Effector memory CD8-positive, alpha-beta T cell (primary cell): ENCODE measurements at regions not wholly inside any gene's neighbourhood (a gene's known extent, or its start where the extent isn't known, plus 50 kb on each side); places are given as distances from the start of the nearest gene placed in this dataset.
"Not testable (repeated sequence)": the region's sequence is repeated elsewhere in the genome, so short reads cannot be mapped to it uniquely, and the experiment has no call there.

Experiments used
- ATAC-seq: fragments of 150-1000 bp; cut with Tn5 transposase; replicated peaks from 2 replicates; pipeline ENCODE4 v1.10.0; 2021; ENCODE audit warnings: mild to moderate bottlenecking, moderate library complexity
- DNase-seq, 3 experiments: peaks; one replicate each; pipeline ENCODE4 v3.0.0; 2021
- H3K27ac Mint-ChIP-seq, 2 donors: one replicate each; pipeline ENCODE4 v1.8.0; 2022; ENCODE audit warnings: mild to moderate bottlenecking in 2 of 2, mixed read lengths in 2 of 2, moderate library complexity in 2 of 2
- H3K27me3 Mint-ChIP-seq, 2 donors: one replicate each; pipeline ENCODE4 v1.8.0; 2022; ENCODE audit warnings: mixed read lengths in 2 of 2
- H3K36me3 Mint-ChIP-seq: one replicate; pipeline ENCODE4 v1.8.0; 2022; ENCODE audit warnings: mild to moderate bottlenecking, moderate library complexity, mixed read lengths; ENCODE audit not compliant: insufficient read depth
- H3K4me1 Mint-ChIP-seq, 2 donors: one replicate each; pipeline ENCODE4 v1.8.0; 2022; ENCODE audit warnings: low read depth in 2 of 2, mixed read lengths in 2 of 2
- H3K4me3 Mint-ChIP-seq, 2 donors: one replicate each; pipeline ENCODE4 v1.8.0; 2022; ENCODE audit warnings: mild to moderate bottlenecking in 2 of 2, mixed read lengths in 2 of 2, moderate library complexity in 2 of 2
- H3K9me3 Mint-ChIP-seq, 2 donors: one replicate each; pipeline ENCODE4 v1.8.0; 2022; ENCODE audit warnings: mixed read lengths in 2 of 2

- DNase-seq: no peak
- Mint-ChIP-seq H3K27me3 (peaks cover 14 to 38% of the 10 kb centered on the region in 2 donors), H3K36me3 (no peaks in the 10 kb centered on the region), H3K4me3 (no peak overlapping the region), H3K9me3 (no peaks in the 10 kb centered on the region), H3K4me1 (no peaks in the 10 kb centered on the region), H3K27ac (no peak overlapping the region)
- no peak for ATAC-seq
Observed at GRCh38 chr16:17983847-17984639, 352.5 kb downstream of the NPIPA8 start.

DNA sequence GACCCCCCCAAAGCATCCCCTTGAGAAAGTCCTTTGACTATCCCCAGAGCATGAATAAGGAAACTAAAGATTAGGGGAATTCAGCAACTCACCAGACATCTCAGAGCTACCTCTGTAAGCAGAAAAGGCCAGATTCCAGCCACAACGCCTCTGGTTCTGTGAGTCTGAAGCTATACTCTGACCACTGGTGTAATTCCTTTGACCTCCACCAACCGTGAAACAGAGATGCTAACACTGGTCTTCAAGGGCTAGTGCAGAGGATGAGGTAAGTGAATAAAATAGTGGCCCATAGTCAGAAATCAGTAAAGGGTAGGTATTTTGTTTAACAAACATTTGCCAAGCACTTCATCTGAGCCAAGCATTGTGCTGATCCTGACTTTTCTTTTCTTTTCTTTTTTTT is 353.4 kb downstream of the NPIPA8 start:
- H3K4me3 Mint-ChIP-seq: no peak overlapping the region
- no peak overlapping the region for H3K27ac Mint-ChIP-seq
- no peaks in the 10 kb centered on the region for H3K4me1 Mint-ChIP-seq
- DNase-seq: no peak
- no peaks in the 10 kb centered on the region for H3K36me3 Mint-ChIP-seq
- no peaks in the 10 kb centered on the region for H3K9me3 Mint-ChIP-seq
- ATAC-seq: no peak
- H3K27me3 Mint-ChIP-seq: peaks cover 10 to 46% of the 10 kb centered on the region in 2 donors

- no peaks in the 10 kb centered on the region for H3K4me1 Mint-ChIP-seq
- DNase-seq (no peak), ATAC-seq (no peak)
- H3K36me3 Mint-ChIP-seq: no peaks in the 10 kb centered on the region
- H3K27me3 Mint-ChIP-seq: peaks cover 8 to 35% of the 10 kb centered on the region in 2 donors
- H3K27ac Mint-ChIP-seq: no peak overlapping the region
- H3K9me3 Mint-ChIP-seq: no peaks in the 10 kb centered on the region
- no peak overlapping the region for H3K4me3 Mint-ChIP-seq
Observed at GRCh38 chr16:17977260-17977659, 359.3 kb downstream of the NPIPA8 start.

- Mint-ChIP-seq H3K27me3 (peaks cover 25 to 50% of the 10 kb centered on the region in 2 donors), H3K27ac (no peak overlapping the region), H3K4me1 (no peaks in the 10 kb centered on the region), H3K9me3 (no peaks in the 10 kb centered on the region), H3K4me3 (no peak overlapping the region), H3K36me3 (no peaks in the 10 kb centered on the region)
- DNase-seq (no peak), ATAC-seq (no peak)
Observed at GRCh38 chr16:17972460-17972943, 364.0 kb downstream of the NPIPA8 start.

- Mint-ChIP-seq H3K27ac (no peak overlapping the region), H3K4me1 (no peaks in the 10 kb centered on the region), H3K36me3 (no peaks in the 10 kb centered on the region), H3K9me3 (no peaks in the 10 kb centered on the region), H3K27me3 (peaks cover 25 to 60% of the 10 kb centered on the region in 2 donors), H3K4me3 (no peak overlapping the region)
- ATAC-seq: no peak
- no peak for DNase-seq
Observed at GRCh38 chr16:17970816-17971331, 365.7 kb downstream of the NPIPA8 start.

GRCh38 chr16:17970157-17970765 is 366.3 kb downstream of the NPIPA8 start:
- H3K36me3 Mint-ChIP-seq: no peaks in the 10 kb centered on the region
- H3K9me3 Mint-ChIP-seq: no peaks in the 10 kb centered on the region
- no peaks in the 10 kb centered on the region for H3K4me1 Mint-ChIP-seq
- no peak for ATAC-seq
- peaks cover 25 to 62% of the 10 kb centered on the region in 2 donors for H3K27me3 Mint-ChIP-seq
- DNase-seq: no peak
- no peak overlapping the region for H3K4me3 Mint-ChIP-seq
- H3K27ac Mint-ChIP-seq: no peak overlapping the region

- Mint-ChIP-seq H3K4me1 (no peaks in the 10 kb centered on the region), H3K27me3 (peaks cover 16 to 47% of the 10 kb centered on the region in 2 donors), H3K36me3 (no peaks in the 10 kb centered on the region), H3K9me3 (peaks cover 0 to 2% of the 10 kb centered on the region in 2 donors), H3K4me3 (no peak overlapping the region), H3K27ac (no peak overlapping the region)
- ATAC-seq: no peak
- no peak for DNase-seq
Observed at GRCh38 chr16:17965133-17965900, 371.2 kb downstream of the NPIPA8 start.

- Mint-ChIP-seq H3K27ac (no peak overlapping the region), H3K4me3 (no peak overlapping the region), H3K9me3 (peaks cover 0 to 2% of the 10 kb centered on the region in 2 donors), H3K36me3 (no peaks in the 10 kb centered on the region), H3K27me3 (peaks cover 14 to 36% of the 10 kb centered on the region in 2 donors), H3K4me1 (no peaks in the 10 kb centered on the region)
- DNase-seq: no peak
- ATAC-seq: no peak
Observed at GRCh38 chr16:17964196-17964595, 372.3 kb downstream of the NPIPA8 start.

DNA sequence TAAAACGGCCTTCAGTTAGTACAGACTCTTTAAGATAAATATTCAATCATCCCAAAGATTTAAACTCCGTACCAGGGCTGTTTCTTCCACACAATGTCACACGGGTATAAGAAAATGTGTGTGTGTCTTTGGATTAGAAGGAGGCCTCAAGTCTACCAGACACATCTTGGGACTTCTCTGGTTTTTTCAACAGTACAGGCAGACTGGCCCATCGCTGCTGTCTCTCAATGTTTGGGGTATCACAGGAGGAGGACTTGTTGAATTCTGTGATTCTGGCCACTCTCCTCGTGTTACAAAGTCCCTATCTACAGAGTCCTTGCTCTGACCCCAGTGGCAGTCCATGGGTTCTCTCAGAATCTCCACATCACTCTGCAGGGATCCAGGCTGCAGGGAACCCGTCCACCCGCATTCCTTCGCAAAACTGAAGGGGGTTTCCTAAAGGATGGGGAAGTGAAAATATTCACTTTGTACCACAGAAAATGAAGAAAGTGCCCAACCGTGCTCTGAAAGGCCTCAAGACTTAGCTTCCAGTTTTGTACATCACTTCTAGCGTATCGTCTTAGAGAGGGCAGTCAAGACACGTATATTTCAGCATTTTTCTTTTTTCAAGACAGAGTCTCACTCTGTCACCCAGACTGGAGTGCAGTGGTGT is 373.2 kb downstream of the NPIPA8 start:
- peaks cover 0 to 2% of the 10 kb centered on the region in 2 donors for H3K9me3 Mint-ChIP-seq
- peaks cover 6 to 31% of the 10 kb centered on the region in 2 donors for H3K27me3 Mint-ChIP-seq
- ATAC-seq (no peak), DNase-seq (no peak)
- H3K36me3 Mint-ChIP-seq: no peaks in the 10 kb centered on the region
- H3K27ac Mint-ChIP-seq: no peak overlapping the region
- no peak overlapping the region for H3K4me3 Mint-ChIP-seq
- H3K4me1 Mint-ChIP-seq: no peaks in the 10 kb centered on the region

- H3K36me3 Mint-ChIP-seq: no peaks in the 10 kb centered on the region
- DNase-seq (no peak), ATAC-seq (no peak)
- no peak overlapping the region for H3K4me3 Mint-ChIP-seq
- H3K9me3 Mint-ChIP-seq: peaks cover 0 to 2% of the 10 kb centered on the region in 2 donors
- H3K27ac Mint-ChIP-seq: no peak overlapping the region
- no peaks in the 10 kb centered on the region for H3K4me1 Mint-ChIP-seq
- peaks cover 6 to 26% of the 10 kb centered on the region in 2 donors for H3K27me3 Mint-ChIP-seq
Observed at GRCh38 chr16:17962726-17963125, 373.8 kb downstream of the NPIPA8 start.

- not testable (repeated sequence) for H3K36me3 Mint-ChIP-seq, DNase-seq, ATAC-seq, H3K27ac Mint-ChIP-seq, H3K4me3 Mint-ChIP-seq, H3K4me1 Mint-ChIP-seq, H3K9me3 Mint-ChIP-seq
- H3K27me3 Mint-ChIP-seq: peaks cover 6 to 17% of the 10 kb centered on the region in 2 donors
Observed at GRCh38 chr16:17961822-17962221, 374.7 kb downstream of the NPIPA8 start.

DNA sequence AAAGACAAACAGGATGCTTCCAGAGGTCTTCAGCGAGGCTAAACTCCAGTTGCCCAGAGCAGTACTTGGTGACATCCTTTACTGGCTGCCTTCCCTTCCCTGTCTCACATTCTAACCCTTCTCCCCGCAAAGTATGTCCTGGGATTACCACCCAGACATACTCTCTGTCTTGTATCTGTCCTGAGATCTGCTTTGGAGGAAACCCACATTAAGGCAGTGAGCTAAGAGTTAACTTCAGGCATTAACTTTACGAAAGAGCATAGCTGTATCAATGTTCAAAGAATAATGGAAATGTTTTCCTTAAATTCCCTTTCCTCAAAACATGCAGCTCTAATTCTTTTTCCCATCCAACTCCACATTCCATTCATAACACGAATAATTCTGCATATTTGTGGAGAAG is 385.2 kb downstream of the NPIPA8 start:
- Mint-ChIP-seq H3K9me3 (no peaks in the 10 kb centered on the region), H3K4me1 (no peaks in the 10 kb centered on the region), H3K27me3 (peaks cover 16 to 58% of the 10 kb centered on the region in 2 donors), H3K36me3 (no peaks in the 10 kb centered on the region), H3K4me3 (no peak overlapping the region), H3K27ac (no peak overlapping the region)
- no peak for ATAC-seq
- DNase-seq: no peak

- no peak for DNase-seq
- no peaks in the 10 kb centered on the region for H3K36me3 Mint-ChIP-seq
- no peak overlapping the region for H3K27ac Mint-ChIP-seq
- H3K27me3 Mint-ChIP-seq: peaks cover 23 to 64% of the 10 kb centered on the region in 2 donors
- H3K4me1 Mint-ChIP-seq: no peaks in the 10 kb centered on the region
- H3K4me3 Mint-ChIP-seq: no peak overlapping the region
- H3K9me3 Mint-ChIP-seq: no peaks in the 10 kb centered on the region
- ATAC-seq: no peak
Observed at GRCh38 chr16:17949982-17950250, 386.6 kb downstream of the NPIPA8 start.
